Uterus (tissue), 3 donors: ENCODE measurements at regions not wholly inside any gene's neighbourhood (a gene's known extent, or its start where the extent isn't known, plus 50 kb on each side); places are given as distances from the start of the nearest gene placed in this dataset.

Source experiments
- DNase-seq, 2 donors: peaks; one replicate each; pipeline ENCODE4 v3.0.0-alpha.2; 2019 to 2020
- H3K27ac ChIP-seq, 2 donors: fragments of 200-600 bp; sonication (generic); 1 replicate in 1 of 2; 2 replicates in 1 of 2; pipeline ENCODE4 v1.5.1; 2016 to 2018
- H3K27me3 ChIP-seq, 2 donors: fragments of 200-600 bp; sonication (generic); one replicate each; pipeline ENCODE4 v1.5.1; 2018 to 2019; ENCODE audit warnings: control low read depth in 1 of 2
- H3K36me3 ChIP-seq, 2 donors: fragments of 200-600 bp; sonication (generic); one replicate each; pipeline ENCODE4 v1.5.1; 2019; ENCODE audit warnings: control low read depth in 1 of 2
- H3K4me1 ChIP-seq, 2 donors: fragments of 200-600 bp; sonication (generic); one replicate each; pipeline ENCODE4 v1.5.1; 2018 to 2019; ENCODE audit warnings: control low read depth in 1 of 2
- H3K4me3 ChIP-seq, 2 donors: fragments of 200-600 bp; sonication (generic); 1 replicate in 1 of 2; 2 replicates in 1 of 2; pipeline ENCODE4 v1.5.1; 2018 to 2019; ENCODE audit warnings: mild to moderate bottlenecking in 1 of 2
- H3K9me3 ChIP-seq, 2 donors: fragments of 200-600 bp; sonication (generic); one replicate each; pipeline ENCODE4 v1.5.1; 2019; ENCODE audit warnings: control low read depth in 1 of 2
- POLR2A ChIP-seq, 2 donors: fragments of 450-650 bp; IDR thresholded peaks; one replicate each; pipeline ENCODE4 v1.6.1; 2016; ENCODE audit warnings: antibody characterized with exemption in 2 of 2, mild to moderate bottlenecking in 1 of 2, moderate library complexity in 1 of 2
- intact Hi-C: fragments of 100-400 bp; cut with DNase I; formaldehyde crosslinking; loops from one replicate; pipeline ENCODE4 v1.15.1; 2023; ENCODE audit warnings: low total_unique reads
- TF ChIP-seq, protein P1 (sequence below), 4 experiments: fragments of 200-600 bp in 2 of 4; fragments of 450-650 bp in 2 of 4; sonication (generic) in 2 of 4; IDR thresholded peaks; one replicate each; pipeline ENCODE4 v1.5.1; 2016 to 2019; ENCODE audit warnings: antibody characterized with exemption in 4 of 4, mild to moderate bottlenecking in 2 of 4, moderate library complexity in 1 of 4
- donor health status: DM: yes; HTN: yes; CAD: no.

DNA sequence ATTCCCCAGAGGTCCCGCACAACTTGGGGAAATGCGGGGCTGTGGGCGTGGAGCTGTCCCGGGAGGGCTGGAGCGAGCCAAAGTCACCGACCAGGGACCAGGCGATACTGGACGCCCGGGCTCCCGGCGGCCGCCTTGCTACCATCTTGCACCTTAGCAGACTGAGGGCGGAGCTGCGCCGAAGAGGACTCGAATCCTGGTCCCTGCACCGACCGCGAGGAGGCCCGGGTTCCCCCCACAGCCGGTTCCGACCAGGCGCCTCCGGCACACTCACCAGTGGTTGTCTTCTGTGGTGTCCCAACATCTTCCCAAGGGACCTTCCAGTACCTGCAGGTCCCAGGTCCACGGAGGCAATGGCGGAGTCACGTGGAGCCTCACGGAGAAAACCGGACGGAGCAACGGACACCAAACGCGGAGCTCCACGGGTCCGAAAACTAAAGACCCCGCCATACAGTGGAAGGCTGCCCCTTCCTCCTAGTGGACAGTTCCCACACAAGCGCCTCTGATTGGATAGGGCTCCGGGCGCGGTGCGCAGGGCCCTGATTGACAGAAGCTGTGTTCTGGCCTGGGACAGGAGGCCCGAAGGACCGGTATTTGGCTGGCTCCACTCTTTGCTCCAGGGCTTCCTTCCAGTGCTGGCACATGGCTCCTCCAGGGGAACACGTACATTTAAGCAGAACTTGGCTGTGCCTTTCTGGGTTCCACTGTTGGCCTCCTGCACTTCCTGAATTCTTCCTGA, 124.6 kb upstream of the ZNF479 start:
- H3K27me3 ChIP-seq = no peaks in the 10 kb centered on the region
- H3K36me3 ChIP-seq = no peaks in the 10 kb centered on the region
- no peaks in the 10 kb centered on the region for H3K4me1 ChIP-seq
- H3K9me3 ChIP-seq = no peaks in the 10 kb centered on the region
- no peak overlapping the region for H3K27ac ChIP-seq
- DNase-seq = no peak
- TF ChIP-seq, protein P1, sequence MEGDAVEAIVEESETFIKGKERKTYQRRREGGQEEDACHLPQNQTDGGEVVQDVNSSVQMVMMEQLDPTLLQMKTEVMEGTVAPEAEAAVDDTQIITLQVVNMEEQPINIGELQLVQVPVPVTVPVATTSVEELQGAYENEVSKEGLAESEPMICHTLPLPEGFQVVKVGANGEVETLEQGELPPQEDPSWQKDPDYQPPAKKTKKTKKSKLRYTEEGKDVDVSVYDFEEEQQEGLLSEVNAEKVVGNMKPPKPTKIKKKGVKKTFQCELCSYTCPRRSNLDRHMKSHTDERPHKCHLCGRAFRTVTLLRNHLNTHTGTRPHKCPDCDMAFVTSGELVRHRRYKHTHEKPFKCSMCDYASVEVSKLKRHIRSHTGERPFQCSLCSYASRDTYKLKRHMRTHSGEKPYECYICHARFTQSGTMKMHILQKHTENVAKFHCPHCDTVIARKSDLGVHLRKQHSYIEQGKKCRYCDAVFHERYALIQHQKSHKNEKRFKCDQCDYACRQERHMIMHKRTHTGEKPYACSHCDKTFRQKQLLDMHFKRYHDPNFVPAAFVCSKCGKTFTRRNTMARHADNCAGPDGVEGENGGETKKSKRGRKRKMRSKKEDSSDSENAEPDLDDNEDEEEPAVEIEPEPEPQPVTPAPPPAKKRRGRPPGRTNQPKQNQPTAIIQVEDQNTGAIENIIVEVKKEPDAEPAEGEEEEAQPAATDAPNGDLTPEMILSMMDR (IDR thresholded peaks at IDR 0.05) = no peak
- TF ChIP-seq POLR2A (IDR thresholded peaks at IDR 0.05) = no peak
- intact Hi-C loops = no loop called here
- no peak overlapping the region for H3K4me3 ChIP-seq

DNA sequence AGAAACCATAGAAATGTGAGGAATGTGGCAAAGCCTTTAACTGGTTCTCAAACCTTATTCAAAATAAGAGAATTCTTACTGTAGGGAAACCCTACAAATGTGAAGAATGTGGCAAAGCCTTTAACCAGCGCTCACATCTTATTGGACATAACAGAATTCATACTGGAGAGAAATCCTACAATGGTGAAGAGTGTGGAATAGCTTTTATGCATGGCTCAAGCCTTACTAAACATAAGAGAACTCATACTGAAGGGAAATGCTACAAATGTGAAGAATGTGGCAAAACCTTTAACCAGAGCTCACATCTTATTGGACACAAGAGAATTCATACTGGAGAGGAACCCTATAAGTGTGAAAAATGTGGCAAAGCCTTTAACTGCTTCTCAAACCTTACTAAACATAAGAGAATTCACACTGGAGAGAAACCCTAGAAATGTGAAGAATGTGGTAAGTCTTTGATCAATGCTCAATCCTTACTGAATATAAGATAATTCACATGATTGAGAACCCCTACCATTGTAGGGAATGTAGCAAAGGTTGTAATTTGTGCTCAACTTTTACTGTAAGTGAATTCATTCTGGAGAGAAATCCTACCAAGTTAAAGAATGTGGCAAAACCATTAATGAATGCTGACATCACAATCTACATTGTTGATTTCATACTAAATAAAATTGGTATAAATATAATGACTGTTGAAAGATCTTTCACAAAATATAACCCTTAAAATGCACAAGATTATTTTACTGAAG, 142.5 kb upstream of the ZNF479 start:
- Histone ChIP-seq H3K27me3 (no peaks in the 10 kb centered on the region), H3K36me3 (no peaks in the 10 kb centered on the region), H3K9me3 (peaks cover 0 to 4% of the 10 kb centered on the region in 2 donors), H3K4me1 (no peaks in the 10 kb centered on the region), H3K27ac (no peak overlapping the region), H3K4me3 (no peak overlapping the region)
- intact Hi-C loops = no loop called here
- DNase-seq = no peak
- TF ChIP-seq, protein P1 (IDR thresholded peaks at IDR 0.05) = no peak
- TF ChIP-seq POLR2A (IDR thresholded peaks at IDR 0.05) = no peak

DNA sequence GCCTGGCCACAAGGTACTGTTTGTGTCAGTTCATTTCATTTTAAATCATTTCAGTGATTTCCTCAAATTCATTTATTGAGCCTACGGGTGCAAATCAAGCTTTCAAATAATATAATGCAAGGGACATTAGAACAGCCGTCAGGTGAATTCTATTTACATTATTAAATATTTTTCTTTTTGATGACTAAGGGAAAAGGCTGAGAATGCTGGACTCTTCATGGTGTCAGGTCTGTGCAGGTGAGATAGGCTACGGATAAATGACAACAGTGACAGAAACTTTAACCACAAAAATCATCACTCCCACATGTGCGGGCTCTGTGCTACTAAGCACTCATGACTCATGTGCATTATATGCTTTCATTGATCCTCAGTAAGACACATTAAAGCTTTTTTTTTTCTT, 149.2 kb upstream of the ZNF716 start:
- no peaks in the 10 kb centered on the region for H3K4me1 ChIP-seq
- H3K9me3 ChIP-seq = no peaks in the 10 kb centered on the region
- no peak for DNase-seq
- no peaks in the 10 kb centered on the region for H3K36me3 ChIP-seq
- intact Hi-C loops = no loop called here
- no peaks in the 10 kb centered on the region for H3K27me3 ChIP-seq
- H3K4me3 ChIP-seq = no peak overlapping the region
- TF ChIP-seq POLR2A (IDR thresholded peaks at IDR 0.05) = no peak
- TF ChIP-seq, protein P1 (IDR thresholded peaks at IDR 0.05) = no peak
- no peak overlapping the region for H3K27ac ChIP-seq

DNA sequence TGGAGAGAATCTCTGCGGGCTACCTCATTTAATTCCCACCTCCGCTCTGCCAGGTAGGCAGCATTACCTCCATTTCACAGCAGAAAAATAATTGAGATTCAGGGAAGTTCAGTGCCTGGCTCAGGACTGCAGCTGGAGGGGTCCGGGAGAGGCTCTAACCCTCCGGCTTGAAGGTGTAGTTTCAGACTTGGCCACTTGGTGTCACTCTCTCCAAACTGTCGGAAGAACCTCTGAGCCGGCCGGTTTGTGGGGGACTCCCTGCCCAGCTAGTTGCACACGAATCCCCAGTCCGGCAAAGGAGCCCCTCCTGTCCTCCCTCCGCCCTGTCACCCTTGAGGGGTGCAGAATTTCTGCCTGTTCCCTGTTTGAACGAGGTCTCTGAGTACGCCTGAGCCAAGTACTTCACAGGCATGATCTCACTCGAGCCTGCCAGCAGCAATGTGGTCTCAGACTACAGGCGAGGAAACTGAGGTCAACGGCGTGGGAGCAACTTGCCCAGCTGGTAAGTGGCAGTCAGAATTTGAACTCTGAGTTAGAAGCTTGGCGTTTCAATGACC, 144.7 kb upstream of the ZNF716 start:
- Histone ChIP-seq H3K4me1 (no peaks in the 10 kb centered on the region), H3K9me3 (no peaks in the 10 kb centered on the region), H3K27me3 (no peaks in the 10 kb centered on the region), H3K27ac (no peak overlapping the region), H3K4me3 (no peak overlapping the region), H3K36me3 (no peaks in the 10 kb centered on the region)
- DNase-seq = no peak
- TF ChIP-seq, protein P1 (IDR thresholded peaks at IDR 0.05) = no peak
- TF ChIP-seq POLR2A (IDR thresholded peaks at IDR 0.05) = no peak
- intact Hi-C loops = no loop called here
